Body of pancreas (tissue), 4 donors: ENCODE measurements at regions not wholly inside any gene's neighbourhood (a gene's known extent, or its start where the extent isn't known, plus 50 kb on each side); places are given as distances from the start of the nearest gene placed in this dataset.

ENCODE experiments used
- ATAC-seq: fragments of 150-250 bp; one replicate; pipeline ENCODE4 v1.9.1; 2016
- DNase-seq, 4 donors: peaks; one replicate each; pipeline ENCODE4 v3.0.0-alpha.2; 2019
- H3K27ac ChIP-seq, 4 donors: fragments of 200-600 bp; sonication (generic); 1 replicate in 3 of 4; 2 replicates in 1 of 4; pipeline versions ENCODE4 v1.5.1 to v1.6.1; 2016 to 2019; ENCODE audit warnings: mild to moderate bottlenecking in 1 of 4, mixed read lengths in 1 of 4, moderate library complexity in 1 of 4
- H3K27me3 ChIP-seq, 2 donors: fragments of 200-600 bp; sonication (generic); one replicate each; pipeline ENCODE4 v1.6.0; 2016; ENCODE audit warnings: mild to moderate bottlenecking in 1 of 2
- H3K36me3 ChIP-seq, 2 donors: fragments of 200-600 bp; sonication (generic); replicated peaks in 1 of 2; 2 replicates each; pipeline ENCODE4 v1.5.1; 2016; ENCODE audit warnings: low read depth in 2 of 2; ENCODE audit not compliant: insufficient read depth in 1 of 2
- H3K4me1 ChIP-seq: fragments of 200-600 bp; sonication (generic); one replicate; pipeline ENCODE4 v1.6.0; 2016
- H3K4me3 ChIP-seq, 2 donors: fragments of 200-600 bp; sonication (generic); 1 replicate in 1 of 2; 2 replicates in 1 of 2; pipeline ENCODE4 v1.5.1; 2016 to 2019
- H3K9me3 ChIP-seq, 3 donors: fragments of 200-600 bp; sonication (generic); 1 replicate in 2 of 3; 2 replicates in 1 of 3; pipeline ENCODE4 v1.5.1; 2016
- CTCF ChIP-seq, 7 experiments: fragments of 450-650 bp in 4 of 7; fragments of 200-600 bp in 3 of 7; sonication (generic) in 3 of 7; IDR thresholded peaks; one replicate each; pipeline ENCODE4 v1.5.1; 2016 to 2019; ENCODE audit warnings: antibody characterized with exemption in 7 of 7
- POLR2A ChIP-seq, 3 donors: fragments of 450-650 bp; IDR thresholded peaks; one replicate each; pipeline ENCODE4 v1.6.1; 2016; ENCODE audit warnings: antibody characterized with exemption in 3 of 3, mild to moderate bottlenecking in 2 of 3
- WGBS, 2 donors: methylation state at CpG; one replicate each; pipeline ENCODE4 v1.1.5; 2017; 5-methylcytosine and 5-hydroxymethylcytosine counted together
- intact Hi-C: fragments of 100-400 bp; cut with DNase I; formaldehyde crosslinking; loops from one replicate; pipeline ENCODE4 v1.15.1; 2023

DNA sequence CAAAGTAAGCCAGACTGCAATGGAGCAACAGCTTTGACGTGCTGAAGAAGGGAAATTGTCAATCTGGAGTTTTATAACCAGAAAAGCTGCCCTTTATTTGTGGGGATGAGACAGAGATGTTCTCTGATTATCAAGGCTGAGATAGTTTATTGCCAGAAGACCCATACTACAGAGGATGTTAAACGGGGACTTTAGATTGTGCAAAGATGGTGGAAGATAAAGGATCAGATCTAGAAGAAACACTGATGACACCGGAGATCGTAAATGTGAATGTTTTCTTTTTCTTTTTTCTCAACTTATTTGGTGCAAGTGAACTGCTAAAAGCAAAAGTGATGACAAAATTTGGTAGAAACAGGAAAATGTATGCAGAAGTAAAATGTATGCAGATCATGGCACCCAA, 178.3 kb upstream of the PLEKHG7 start:
- TF ChIP-seq CTCF (IDR thresholded peaks at IDR 0.05) (no peak), POLR2A (IDR thresholded peaks at IDR 0.05) (no peak)
- 82 to 94% methylated on average over 4 of the region's 4 CpGs for WGBS, 2 donors
- intact Hi-C loops = no loop called here
- Histone ChIP-seq H3K27ac (no peak overlapping the region), H3K9me3 (no peaks in the 10 kb centered on the region), H3K4me1 (no peaks in the 10 kb centered on the region), H3K27me3 (no peaks in the 10 kb centered on the region), H3K36me3 (no peaks in the 10 kb centered on the region), H3K4me3 (no peak overlapping the region)
- DNase-seq = no peak
- ATAC-seq = no peak

DNA sequence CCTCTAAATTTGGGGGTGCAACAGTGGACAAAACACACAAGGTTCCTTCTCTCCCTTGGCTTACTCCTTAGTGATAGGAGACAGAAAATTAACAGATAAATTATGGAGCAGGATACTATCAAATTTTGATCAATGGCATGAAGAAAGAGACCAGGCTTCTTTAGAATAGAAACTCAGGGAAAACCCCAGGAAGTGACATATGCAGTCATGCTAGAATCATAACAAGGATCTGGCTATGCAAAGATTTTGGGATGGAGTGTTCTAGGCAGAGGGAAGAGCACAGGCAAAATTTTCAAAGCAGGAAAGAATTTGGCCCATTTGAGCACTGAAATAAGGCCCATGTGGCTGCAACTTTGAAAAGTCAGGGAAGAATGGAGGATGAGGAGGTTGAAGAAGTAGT, 182.3 kb upstream of the PLEKHG7 start:
- no peaks in the 10 kb centered on the region for H3K27me3 ChIP-seq
- TF ChIP-seq CTCF (IDR thresholded peaks at IDR 0.05) = no peak
- intact Hi-C loops = no loop called here
- no peaks in the 10 kb centered on the region for H3K36me3 ChIP-seq
- H3K27ac ChIP-seq = no peak overlapping the region
- no peak overlapping the region for H3K4me3 ChIP-seq
- no peak for DNase-seq
- no peak for ATAC-seq
- H3K4me1 ChIP-seq = no peaks in the 10 kb centered on the region
- H3K9me3 ChIP-seq = no peaks in the 10 kb centered on the region

- WGBS, 2 donors = 94 to 96% methylated on average over 1 of the region's 1 CpG
- ATAC-seq = no peak
- H3K27ac ChIP-seq = no peak overlapping the region
Measured at GRCh38 chr12:92519284-92519683, 183.5 kb upstream of the PLEKHG7 start.

GRCh38 chr12:92518071-92518470, 184.7 kb upstream of the PLEKHG7 start:
- DNase-seq = no peak
- Histone ChIP-seq H3K27me3 (no peaks in the 10 kb centered on the region), H3K36me3 (no peaks in the 10 kb centered on the region), H3K4me1 (no peaks in the 10 kb centered on the region), H3K4me3 (no peak overlapping the region), H3K27ac (no peak overlapping the region), H3K9me3 (no peaks in the 10 kb centered on the region)
- WGBS, 2 donors = 41 to 55% methylated on average over 4 of the region's 4 CpGs
- no peak for TF ChIP-seq POLR2A (IDR thresholded peaks at IDR 0.05)
- TF ChIP-seq CTCF (IDR thresholded peaks at IDR 0.05) = no peak
- intact Hi-C loops = no loop called here
- no peak for ATAC-seq

More at GRCh38 chr12:92519284-92519683, 183.5 kb upstream of the PLEKHG7 start:
- no peaks in the 10 kb centered on the region for H3K27me3 ChIP-seq
- no peaks in the 10 kb centered on the region for H3K4me1 ChIP-seq
- H3K9me3 ChIP-seq = no peaks in the 10 kb centered on the region
- intact Hi-C loops = no loop called here
- TF ChIP-seq CTCF (IDR thresholded peaks at IDR 0.05) (no peak), POLR2A (IDR thresholded peaks at IDR 0.05) (no peak)
- no peaks in the 10 kb centered on the region for H3K36me3 ChIP-seq
- no peak overlapping the region for H3K4me3 ChIP-seq
- DNase-seq = no peak

DNA sequence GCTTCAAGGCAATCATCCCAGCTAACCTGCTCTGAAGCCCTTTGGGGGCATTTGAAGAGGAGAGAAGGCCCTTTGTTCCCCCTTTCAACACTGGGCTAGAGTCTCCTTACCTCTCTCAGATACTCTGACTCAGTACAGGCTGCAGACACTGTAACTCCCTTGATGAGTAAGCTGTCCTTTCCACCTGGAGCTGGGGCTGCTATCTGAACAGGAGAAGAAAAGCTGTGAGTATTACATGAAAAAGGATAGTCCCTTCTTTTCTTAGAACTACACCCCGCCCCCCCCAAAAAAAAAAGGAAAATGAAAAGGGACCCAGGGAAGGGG, 186.6 kb upstream of the PLEKHG7 start:
- TF ChIP-seq POLR2A (IDR thresholded peaks at IDR 0.05) (no peak), CTCF (IDR thresholded peaks at IDR 0.05) (no peak)
- Histone ChIP-seq H3K27ac (no peak overlapping the region), H3K36me3 (no peaks in the 10 kb centered on the region), H3K4me3 (no peak overlapping the region), H3K4me1 (no peaks in the 10 kb centered on the region), H3K27me3 (no peaks in the 10 kb centered on the region), H3K9me3 (no peaks in the 10 kb centered on the region)
- WGBS, 2 donors = 50 to 69% methylated on average over 1 of the region's 1 CpG
- ATAC-seq = no peak
- intact Hi-C loops = no loop called here
- DNase-seq = no peak
